ENCODE measurements at regions not wholly inside any gene's neighbourhood (a gene's known extent, or its start where the extent isn't known, plus 50 kb on each side); places are given as distances from the start of the nearest gene placed in this dataset.
A peak's percentile ranks its signal among the peaks of the same experiment; 100 is the strongest.

- Histone ChIP-seq H3K4me3 (replicated peaks in 1 of 3) (no peak overlapping the region), H3K36me3 (no peaks in the 10 kb centered on the region), H3K9me3 (no peaks in the 10 kb centered on the region), H3K27me3 (no peaks in the 10 kb centered on the region), H3K4me1 (no peaks in the 10 kb centered on the region), H3K27ac (no peak overlapping the region)
- TF ChIP-seq CTCF (IDR thresholded peaks at IDR 0.05) (no peak), POLR2A (IDR thresholded peaks at IDR 0.05) (no peak)
- 71 to 73% methylated on average over 1 of the region's 1 CpG for WGBS, 2 donors
- intact Hi-C loops (cut with DNase I) = no loop called here
- no peak for DNase-seq
These were observed 94.7 kb upstream of the CWC22 start for GRCh38 chr2:180101846-180102245.

- no peak overlapping the region for H3K4me3 ChIP-seq (replicated peaks in 1 of 3)
- intact Hi-C loops (cut with DNase I) = no loop called here
- TF ChIP-seq POLR2A (IDR thresholded peaks at IDR 0.05) (no peak), CTCF (IDR thresholded peaks at IDR 0.05) (no peak)
- no peak for DNase-seq
- no peaks in the 10 kb centered on the region for H3K9me3 ChIP-seq
- no peaks in the 10 kb centered on the region for H3K27me3 ChIP-seq
- no peaks in the 10 kb centered on the region for H3K4me1 ChIP-seq
- no peaks in the 10 kb centered on the region for H3K36me3 ChIP-seq
- 77 to 85% methylated on average over 4 of the region's 4 CpGs for WGBS, 2 donors
- no peak overlapping the region for H3K27ac ChIP-seq
These were observed 92.2 kb upstream of the CWC22 start for GRCh38 chr2:180099308-180099707.

DNA sequence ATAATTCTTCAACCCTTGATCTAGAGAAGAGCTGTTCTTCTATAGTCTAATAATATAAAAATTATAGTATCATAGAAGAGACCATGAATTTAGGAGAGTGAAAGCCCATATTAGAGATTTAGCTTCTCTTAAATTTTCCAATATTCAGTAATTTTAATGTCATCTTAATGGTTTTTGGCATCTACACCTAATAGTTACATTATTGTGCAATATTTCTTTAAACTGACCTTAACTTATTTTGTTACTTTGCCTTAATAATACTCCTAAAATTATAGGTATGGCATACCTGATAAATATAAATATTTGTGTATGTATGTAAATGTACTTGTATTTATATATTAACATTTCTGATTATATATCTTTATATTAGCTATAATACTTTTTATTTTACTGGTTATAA is 78.0 kb upstream of the CWC22 start:
- Histone ChIP-seq H3K9me3 (no peaks in the 10 kb centered on the region), H3K36me3 (no peaks in the 10 kb centered on the region), H3K4me1 (no peaks in the 10 kb centered on the region), H3K27me3 (no peaks in the 10 kb centered on the region), H3K27ac (no peak overlapping the region), H3K4me3 (replicated peaks in 1 of 3) (no peak overlapping the region)
- intact Hi-C loops (cut with DNase I) = no loop called here
- no peak for DNase-seq
- no peak for TF ChIP-seq CTCF (IDR thresholded peaks at IDR 0.05)
- no peak for TF ChIP-seq POLR2A (IDR thresholded peaks at IDR 0.05)

GRCh38 chr2:180077295-180077906 is 70.3 kb upstream of the CWC22 start:
- Histone ChIP-seq H3K36me3 (no peaks in the 10 kb centered on the region), H3K27ac (no peak overlapping the region), H3K27me3 (no peaks in the 10 kb centered on the region), H3K9me3 (no peaks in the 10 kb centered on the region), H3K4me3 (replicated peaks in 1 of 3) (no peak overlapping the region), H3K4me1 (no peaks in the 10 kb centered on the region)
- intact Hi-C loops (cut with DNase I) = no loop called here
- TF ChIP-seq CTCF (IDR thresholded peaks at IDR 0.05) (peak in 3 of 6 experiments; percentile 35 to 49 (median 44)), POLR2A (IDR thresholded peaks at IDR 0.05) (no peak)
- 7 to 13% methylated on average over 3 of the region's 3 CpGs for WGBS, 2 donors
- no peak for DNase-seq

DNA sequence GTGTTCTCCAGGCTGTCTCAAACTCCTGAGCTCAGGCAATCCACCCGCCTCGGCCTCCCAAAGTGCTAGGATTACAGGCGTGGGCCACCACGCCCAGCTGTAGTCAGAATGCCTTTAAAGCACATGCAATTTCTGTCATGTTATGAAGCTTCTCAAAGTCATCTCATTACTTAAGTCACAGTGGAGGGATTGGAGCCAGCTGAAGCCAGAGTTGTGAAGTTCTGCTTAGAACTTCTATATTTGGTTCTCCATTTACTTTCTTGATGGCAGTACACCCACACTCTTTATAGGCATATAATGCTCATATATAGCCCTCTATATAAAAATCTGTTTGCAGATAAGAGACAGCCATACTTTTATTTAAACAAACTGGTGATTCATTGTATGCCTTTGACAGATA is 68.8 kb upstream of the CWC22 start:
- H3K4me3 ChIP-seq (replicated peaks in 1 of 3) = no peak overlapping the region
- TF ChIP-seq CTCF (IDR thresholded peaks at IDR 0.05) (no peak), POLR2A (IDR thresholded peaks at IDR 0.05) (no peak)
- H3K36me3 ChIP-seq = no peaks in the 10 kb centered on the region
- DNase-seq = no peak
- no peak overlapping the region for H3K27ac ChIP-seq
- H3K9me3 ChIP-seq = no peaks in the 10 kb centered on the region
- H3K4me1 ChIP-seq = no peaks in the 10 kb centered on the region
- no peaks in the 10 kb centered on the region for H3K27me3 ChIP-seq
- intact Hi-C loops (cut with DNase I) = no loop called here
- WGBS, 2 donors = 91 to 93% methylated on average over 4 of the region's 4 CpGs
